ENCODE measurements at regions not wholly inside any gene's neighbourhood (a gene's known extent, or its start where the extent isn't known, plus 50 kb on each side); places are given as distances from the start of the nearest gene placed in this dataset.

GRCh38 chr2:134142341-134142738 is 111.5 kb upstream of the MGAT5 start:
- ChIA-PET POLR2A (no interaction called here), CTCF (interaction anchor here (1.3 kb wide), 1 partner anchor 14 kb away, joined by 3 read pairs; no protein-coding TSS in a partner anchor)

- ChIA-PET POLR2A (no interaction called here), CTCF (interaction anchor here (1.3 kb wide), 1 partner anchor 15 kb away, joined by 3 read pairs; no protein-coding TSS in a partner anchor)
Measured at GRCh38 chr2:134142903-134143302, 111.0 kb upstream of the MGAT5 start.

- POLR2A ChIA-PET: no interaction called here
- CTCF ChIA-PET: interaction anchor here (1.3 kb wide), 1 partner anchor 15 kb away, joined by 3 read pairs; no protein-coding TSS in a partner anchor
Measured at GRCh38 chr2:134143568-134143967, 110.3 kb upstream of the MGAT5 start.

- POLR2A ChIA-PET: no interaction called here
- CTCF ChIA-PET: no interaction called here
Measured at GRCh38 chr2:134144081-134144596, 109.7 kb upstream of the MGAT5 start.

GRCh38 chr2:134144651-134145050 is 109.2 kb upstream of the MGAT5 start:
- POLR2A ChIA-PET: no interaction called here

GRCh38 chr2:134145519-134145918 is 108.4 kb upstream of the MGAT5 start:
- ChIA-PET CTCF (no interaction called here), POLR2A (interaction anchor here (0.7 kb wide), 1 partner anchor 772 kb away, joined by 3 read pairs; no protein-coding TSS in a partner anchor)

More at GRCh38 chr2:134144651-134145050, 109.2 kb upstream of the MGAT5 start:
- CTCF ChIA-PET: no interaction called here

GRCh38 chr2:134146161-134146560 is 107.7 kb upstream of the MGAT5 start:
- POLR2A ChIA-PET: no interaction called here
- CTCF ChIA-PET: interaction anchor here (1.0 kb wide), 1 partner anchor 28 kb away, joined by 4 read pairs; no protein-coding TSS in a partner anchor

GRCh38 chr2:134146620-134147019 is 107.3 kb upstream of the MGAT5 start:
- POLR2A ChIA-PET: no interaction called here
- CTCF ChIA-PET: interaction anchor here (1.0 kb wide), 1 partner anchor 28 kb away, joined by 4 read pairs; no protein-coding TSS in a partner anchor

- POLR2A ChIA-PET: no interaction called here
- CTCF ChIA-PET: interaction anchor here (0.6 kb wide), 1 partner anchor 65 kb away, joined by 3 read pairs; no protein-coding TSS in a partner anchor
Measured at GRCh38 chr2:134148172-134148571, 105.7 kb upstream of the MGAT5 start.

GRCh38 chr2:134148843-134149472 is 104.9 kb upstream of the MGAT5 start:
- CTCF ChIA-PET: interaction anchor here (0.6 kb wide), 1 partner anchor 66 kb away, joined by 3 read pairs; no protein-coding TSS in a partner anchor
- POLR2A ChIA-PET: no interaction called here

- ChIA-PET POLR2A (no interaction called here), CTCF (no interaction called here)
Measured at GRCh38 chr2:134149904-134150303, 104.0 kb upstream of the MGAT5 start.

GRCh38 chr2:134150760-134151159 is 103.1 kb upstream of the MGAT5 start:
- POLR2A ChIA-PET: no interaction called here
- CTCF ChIA-PET: no interaction called here

GRCh38 chr2:134152045-134153010 is 101.5 kb upstream of the MGAT5 start:
- ChIA-PET POLR2A (interaction anchor here (0.7 kb wide), 1 partner anchor 15 kb away, joined by 4 read pairs; no protein-coding TSS in a partner anchor), CTCF (interaction anchor here (0.7 kb wide), 1 partner anchor 266 kb away, joined by 3 read pairs; no protein-coding TSS in a partner anchor)

GRCh38 chr2:134153294-134153880 is 100.5 kb upstream of the MGAT5 start:
- POLR2A ChIA-PET: interaction anchor here (0.6 to 0.7 kb wide), 2 partner anchors 16 to 135 kb away, joined by 3 to 4 read pairs; no protein-coding TSS in a partner anchor
- CTCF ChIA-PET: interaction anchor here (0.7 kb wide), 1 partner anchor 265 kb away, joined by 3 read pairs; no protein-coding TSS in a partner anchor

GRCh38 chr2:134154246-134154645 is 99.6 kb upstream of the MGAT5 start:
- ChIA-PET CTCF (interaction anchor here (0.6 kb wide), 1 partner anchor 129 kb away, joined by 5 read pairs; no protein-coding TSS in a partner anchor), POLR2A (interaction anchor here (0.6 kb wide), 1 partner anchor 134 kb away, joined by 3 read pairs; no protein-coding TSS in a partner anchor)

- CTCF ChIA-PET: no interaction called here
- POLR2A ChIA-PET: no interaction called here
Measured at GRCh38 chr2:134155134-134155533, 98.7 kb upstream of the MGAT5 start.

- ChIA-PET CTCF (no interaction called here), POLR2A (no interaction called here)
Measured at GRCh38 chr2:134158295-134158694, 95.6 kb upstream of the MGAT5 start.

GRCh38 chr2:134161170-134161547 is 92.7 kb upstream of the MGAT5 start:
- ChIA-PET POLR2A (no interaction called here), CTCF (no interaction called here)

- POLR2A ChIA-PET: no interaction called here
- CTCF ChIA-PET: no interaction called here
Measured at GRCh38 chr2:134163336-134163735, 90.5 kb upstream of the MGAT5 start.

GRCh38 chr2:134164306-134164705 is 89.6 kb upstream of the MGAT5 start:
- CTCF ChIA-PET: interaction anchor here (0.7 kb wide), 1 partner anchor 247 kb away, joined by 3 read pairs; no protein-coding TSS in a partner anchor
- POLR2A ChIA-PET: no interaction called here

Measured in activated CD8-positive, alpha-beta memory T cell treated with anti-CD3 and anti-CD28 coated beads for 36 hours (primary cell).